GM18517 (cell line): ENCODE measurements at regions not wholly inside any gene's neighbourhood (a gene's known extent, or its start where the extent isn't known, plus 50 kb on each side); places are given as distances from the start of the nearest gene placed in this dataset.

Experiments
- ATAC-seq: cut with Tn5 transposase; IDR thresholded peaks from one replicate; pipeline ENCODE4 v1.9.1; 2021; ENCODE audit warnings: mild to moderate bottlenecking, moderate library complexity; ENCODE audit not compliant: unreplicated experiment

DNA sequence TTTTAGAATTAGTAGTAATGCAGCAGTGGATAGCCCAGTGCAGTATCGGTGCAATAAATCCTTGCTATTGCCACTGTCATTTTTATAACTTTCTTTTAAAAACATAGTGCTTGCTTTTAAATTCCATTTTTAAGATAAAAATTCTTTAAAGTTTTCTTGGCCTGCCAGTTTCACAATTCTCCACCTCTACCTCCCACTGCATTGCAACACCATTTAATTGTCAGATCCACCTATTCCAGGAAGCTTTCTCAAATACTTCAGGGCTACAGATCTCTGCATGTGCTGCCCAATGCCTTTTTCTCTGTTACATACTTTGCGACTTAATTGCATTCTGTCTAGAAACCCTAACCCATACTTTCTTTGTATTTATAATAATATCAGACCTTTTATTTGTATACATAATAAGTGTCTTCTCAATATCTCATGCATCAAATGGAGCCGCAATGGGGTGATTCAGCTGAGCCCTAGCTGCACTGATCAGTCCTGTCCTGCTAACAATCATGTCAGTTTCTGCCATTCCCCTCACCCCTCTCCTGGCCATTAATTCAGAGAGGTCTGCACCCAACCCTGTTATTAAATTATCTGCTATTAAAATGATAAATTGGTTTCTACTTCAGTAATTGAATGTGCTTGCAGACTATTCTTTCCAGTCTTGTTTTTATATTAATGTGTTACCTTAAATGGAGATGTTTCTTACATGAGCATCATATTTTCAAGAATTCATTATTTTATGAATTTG, 193.1 kb downstream of the SLIT2 start:
- no peak for ATAC-seq

DNA sequence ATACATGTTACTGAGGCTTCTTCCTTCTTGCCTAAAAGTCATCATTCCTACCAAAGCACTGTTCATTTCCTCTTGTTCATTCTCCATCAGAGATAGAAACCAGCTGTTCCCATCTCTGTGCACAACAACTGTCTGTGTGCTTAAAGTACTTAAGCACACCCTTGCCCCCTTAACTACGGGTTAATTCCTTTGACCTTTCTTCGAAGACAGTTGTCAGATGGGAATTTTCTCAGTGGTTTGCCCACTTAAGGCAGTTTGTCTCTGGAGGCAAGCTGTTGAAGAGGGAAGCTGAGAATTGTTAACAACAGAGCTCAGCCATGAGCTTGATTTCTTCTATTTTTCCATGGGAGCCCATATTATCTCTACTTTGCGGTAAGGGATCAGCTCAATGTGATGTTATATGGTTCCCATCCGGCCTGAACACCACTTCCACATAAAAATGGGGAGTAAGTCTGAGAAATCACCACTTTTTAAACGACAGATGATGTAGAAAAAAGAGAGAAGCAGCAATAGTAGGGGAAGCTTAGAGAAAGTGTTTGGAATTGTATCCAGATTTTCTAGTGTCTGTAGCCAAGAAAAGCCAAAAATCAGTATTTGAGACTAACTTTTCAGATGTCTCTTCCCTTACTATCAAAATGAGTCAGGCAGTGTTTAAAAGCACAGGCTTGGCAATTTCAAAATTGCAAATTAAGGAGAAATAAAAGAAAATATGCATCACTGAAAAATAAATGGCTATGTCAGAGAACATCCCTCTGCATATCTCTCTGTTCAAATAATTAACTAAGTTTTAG, 194.4 kb downstream of the SLIT2 start:
- no peak for ATAC-seq

GRCh38 chr4:20447103-20447502, 195.4 kb downstream of the SLIT2 start:
- ATAC-seq, result no peak

DNA sequence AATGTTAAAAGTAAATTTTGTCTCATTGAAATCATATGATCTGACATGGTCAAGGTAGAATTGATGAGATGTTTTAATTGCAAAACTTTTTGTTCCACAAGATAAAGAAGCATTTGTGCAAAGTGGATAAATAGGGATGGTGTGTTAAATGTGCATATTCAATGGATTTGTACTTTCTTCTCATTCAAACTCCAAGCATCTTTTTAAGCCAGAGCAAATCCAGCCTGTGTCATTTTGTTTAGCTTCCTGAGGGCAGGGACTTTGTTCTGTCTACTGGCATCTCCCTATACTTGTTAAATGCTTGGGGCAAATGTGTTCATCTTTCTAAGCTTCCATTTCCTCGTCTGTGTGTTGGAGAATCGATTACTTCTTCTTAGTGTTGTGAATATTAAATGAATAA, 200.3 kb downstream of the SLIT2 start:
- ATAC-seq, result no peak

DNA sequence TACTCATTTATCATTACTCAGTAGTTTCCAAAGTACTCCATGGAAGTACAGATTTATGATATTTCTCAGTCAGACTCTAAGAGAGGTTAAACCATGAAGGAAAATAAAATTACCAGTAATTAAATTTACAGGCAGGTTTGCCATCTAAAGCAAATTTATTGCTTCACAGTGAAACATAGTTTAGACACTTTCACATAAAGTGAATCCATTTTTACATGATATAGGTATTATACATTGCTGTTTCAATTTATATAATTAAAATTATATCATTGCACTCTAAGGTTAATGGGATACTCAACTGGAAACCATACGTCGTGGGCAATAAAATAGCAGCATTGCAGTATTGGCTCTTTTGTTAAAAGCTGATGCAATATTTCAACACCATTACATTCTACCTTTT, 202.8 kb downstream of the SLIT2 start:
- ATAC-seq, result no peak

DNA sequence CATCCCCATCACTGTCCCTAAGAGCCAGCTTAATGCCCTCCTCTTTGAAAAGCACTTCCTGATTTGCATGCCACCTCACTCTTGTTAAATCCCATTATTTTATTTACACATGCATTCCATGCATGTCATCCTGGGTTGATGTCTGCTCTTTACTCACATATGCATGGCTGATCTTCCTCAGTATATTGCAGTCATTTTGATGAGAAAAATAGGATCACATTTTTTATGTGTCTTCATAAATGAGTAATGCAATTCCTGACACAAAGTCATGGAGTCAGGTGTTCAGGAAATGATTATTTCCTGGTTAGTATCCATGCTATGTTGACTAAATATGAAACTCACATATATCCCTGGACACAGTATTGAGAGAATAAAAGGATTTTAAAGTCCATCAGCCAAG, 204.7 kb downstream of the SLIT2 start:
- no peak for ATAC-seq

GRCh38 chr4:20462426-20463175, 210.9 kb downstream of the SLIT2 start:
- ATAC-seq, result no peak

GRCh38 chr4:20463176-20463430, 211.4 kb downstream of the SLIT2 start:
- ATAC-seq, result no peak

- ATAC-seq, result no peak
Measured at GRCh38 chr4:20464381-20464780, 212.7 kb downstream of the SLIT2 start.

GRCh38 chr4:20474119-20474518, 222.4 kb downstream of the SLIT2 start:
- no peak for ATAC-seq

- ATAC-seq, result no peak
Measured at GRCh38 chr4:20478412-20478811, 221.8 kb upstream of the PACRGL start.

DNA sequence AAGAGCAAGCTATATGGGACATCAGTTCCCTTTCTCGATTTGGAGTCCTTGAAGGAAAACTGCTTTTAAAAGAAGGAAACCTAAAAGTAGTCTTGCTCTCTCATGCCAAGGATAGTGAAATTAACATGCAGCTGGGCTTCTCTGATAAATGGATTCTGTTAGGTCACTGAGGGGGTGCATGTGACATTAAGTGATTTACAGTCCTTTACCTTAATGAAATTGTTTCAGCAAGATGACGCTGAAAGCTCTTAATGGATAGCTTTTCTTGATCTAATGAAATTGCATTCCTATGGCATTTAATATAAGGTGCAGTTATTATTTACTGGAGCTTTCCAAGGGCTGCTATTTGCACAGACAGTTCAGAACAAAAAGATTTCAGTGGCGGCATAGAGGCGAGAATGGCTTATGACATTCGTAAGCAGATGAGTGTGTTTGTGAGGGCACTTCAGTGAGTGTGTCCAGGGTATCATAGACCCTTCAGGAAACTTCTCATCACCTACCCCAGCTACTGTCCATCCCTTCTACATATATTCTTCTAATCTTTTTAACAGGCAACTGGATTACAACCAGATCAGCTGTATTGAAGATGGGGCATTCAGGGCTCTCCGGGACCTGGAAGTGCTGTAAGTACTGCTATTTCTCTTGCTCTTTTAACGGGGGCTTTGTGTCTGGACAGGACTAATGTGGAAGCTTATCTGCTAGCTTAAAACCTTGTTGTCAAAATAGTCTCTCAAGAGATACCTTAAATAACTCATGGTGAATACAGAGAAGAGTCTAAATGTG, 219.9 kb upstream of the PACRGL start:
- no peak for ATAC-seq

- no peak for ATAC-seq
Measured at GRCh38 chr4:20483416-20483815, 216.8 kb upstream of the PACRGL start.

GRCh38 chr4:20486433-20486832, 213.8 kb upstream of the PACRGL start:
- ATAC-seq, result no peak

- ATAC-seq, result no peak
Measured at GRCh38 chr4:20487446-20487845, 212.8 kb upstream of the PACRGL start.

DNA sequence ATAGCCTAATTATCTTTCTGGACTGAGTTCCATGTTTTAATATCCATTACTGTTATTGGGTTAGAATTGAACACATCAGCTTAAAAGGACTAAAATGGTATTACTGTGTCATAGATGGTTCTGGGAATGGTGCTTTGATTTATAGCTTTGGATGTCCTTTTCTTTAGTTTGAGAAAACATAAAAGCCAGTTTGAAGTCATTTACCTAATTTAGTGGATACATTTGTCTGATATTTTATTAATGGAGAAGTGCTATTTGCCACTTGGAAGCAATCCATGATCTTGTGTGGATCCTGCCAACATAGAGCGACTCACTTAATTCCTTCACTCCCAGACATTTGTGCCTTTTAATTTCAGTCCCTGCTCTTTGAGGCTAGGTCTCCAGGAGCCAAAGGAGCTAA, 212.4 kb upstream of the PACRGL start:
- no peak for ATAC-seq

DNA sequence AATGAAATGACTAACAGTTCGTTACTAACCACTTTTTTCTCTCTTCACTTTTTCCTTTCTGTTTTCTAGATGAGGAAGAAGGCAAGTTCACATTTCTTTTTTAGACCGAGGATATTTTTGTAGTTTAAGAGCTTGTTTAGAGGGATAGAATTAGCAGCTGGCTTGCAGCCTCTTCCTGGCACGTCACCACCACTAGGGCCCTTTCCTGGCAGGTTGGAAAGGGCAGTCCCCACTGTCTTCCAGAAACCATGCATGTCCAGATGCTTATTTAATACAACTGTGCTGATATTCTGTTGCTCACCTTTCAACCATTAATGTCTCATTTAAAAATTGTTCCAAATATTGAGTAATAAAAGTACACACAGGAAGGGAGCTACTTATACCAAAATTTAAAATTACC, 209.5 kb upstream of the PACRGL start:
- ATAC-seq, result no peak

GRCh38 chr4:20493761-20494353, 206.4 kb upstream of the PACRGL start:
- ATAC-seq, result no peak

GRCh38 chr4:20496068-20496467, 204.2 kb upstream of the PACRGL start:
- ATAC-seq, result no peak

GRCh38 chr4:20504146-20504545, 196.1 kb upstream of the PACRGL start:
- no peak for ATAC-seq

GRCh38 chr4:20505927-20506326, 194.3 kb upstream of the PACRGL start:
- ATAC-seq, result no peak
